ENCODE measurements at regions not wholly inside any gene's neighbourhood (a gene's known extent, or its start where the extent isn't known, plus 50 kb on each side); places are given as distances from the start of the nearest gene placed in this dataset.

DNA sequence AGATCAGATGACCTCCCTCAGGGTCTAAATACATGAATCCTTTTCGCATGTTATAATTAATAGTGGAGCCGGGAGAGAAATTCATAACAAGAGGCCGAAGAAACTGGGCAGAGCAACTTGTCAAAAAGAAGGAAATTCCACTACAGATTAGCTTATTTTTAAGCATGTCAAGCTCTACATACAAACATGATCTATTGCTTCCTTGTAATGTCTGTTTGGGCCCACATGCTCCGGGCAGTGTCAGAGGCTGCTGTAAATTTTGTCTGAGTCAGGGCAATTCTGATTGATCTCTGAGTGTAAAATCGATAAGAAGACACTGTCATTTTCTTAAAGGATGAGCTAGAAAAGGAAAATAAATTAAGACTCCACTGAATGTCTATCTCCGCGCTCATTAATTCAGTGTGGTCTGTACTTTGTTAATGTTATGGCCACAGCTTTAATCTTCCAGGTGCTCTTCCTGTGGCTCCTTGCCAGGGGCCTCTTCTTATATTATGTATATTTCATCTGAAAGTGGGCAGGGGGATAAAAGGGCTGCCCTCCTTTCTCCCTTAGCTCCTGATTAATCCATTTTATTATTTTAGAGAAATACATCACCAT, 194.1 kb upstream of the SP8 start:
- TF ChIP-seq CTCF (IDR thresholded peaks at IDR 0.05; ENCODE audit: borderline replicate concordance, extremely low read depth, low read length, poor library complexity, severe bottlenecking) (no peak), EZH2 (IDR thresholded peaks at IDR 0.05; ENCODE audit: borderline replicate concordance, low read depth, low read length, severe bottlenecking) (no peak)

All from DND-41 (cell line).